Esophagus muscularis mucosa (tissue), 4 donors: ENCODE measurements at regions not wholly inside any gene's neighbourhood (a gene's known extent, or its start where the extent isn't known, plus 50 kb on each side); places are given as distances from the start of the nearest gene placed in this dataset.

Source experiments
- EP300 ChIP-seq: sonication (generic); formaldehyde crosslinking; IDR thresholded peaks from one replicate; pipeline ENCODE4 v1.6.1; 2017; ENCODE audit warnings: antibody characterized with exemption
- POLR2A ChIP-seq: fragments of 450-650 bp; IDR thresholded peaks from one replicate; pipeline ENCODE4 v1.6.1; 2017; ENCODE audit warnings: antibody characterized with exemption, moderate library complexity, mild to moderate bottlenecking, low read depth
- TF ChIP-seq, protein P1 (sequence below), 3 experiments: fragments of 200-600 bp in 2 of 3; fragments of 450-650 bp in 1 of 3; sonication (generic) in 2 of 3; IDR thresholded peaks; one replicate each; pipeline ENCODE4 v1.5.1; 2017 to 2019; ENCODE audit warnings: antibody characterized with exemption in 3 of 3, mild to moderate bottlenecking in 2 of 3, moderate library complexity in 1 of 3

DNA sequence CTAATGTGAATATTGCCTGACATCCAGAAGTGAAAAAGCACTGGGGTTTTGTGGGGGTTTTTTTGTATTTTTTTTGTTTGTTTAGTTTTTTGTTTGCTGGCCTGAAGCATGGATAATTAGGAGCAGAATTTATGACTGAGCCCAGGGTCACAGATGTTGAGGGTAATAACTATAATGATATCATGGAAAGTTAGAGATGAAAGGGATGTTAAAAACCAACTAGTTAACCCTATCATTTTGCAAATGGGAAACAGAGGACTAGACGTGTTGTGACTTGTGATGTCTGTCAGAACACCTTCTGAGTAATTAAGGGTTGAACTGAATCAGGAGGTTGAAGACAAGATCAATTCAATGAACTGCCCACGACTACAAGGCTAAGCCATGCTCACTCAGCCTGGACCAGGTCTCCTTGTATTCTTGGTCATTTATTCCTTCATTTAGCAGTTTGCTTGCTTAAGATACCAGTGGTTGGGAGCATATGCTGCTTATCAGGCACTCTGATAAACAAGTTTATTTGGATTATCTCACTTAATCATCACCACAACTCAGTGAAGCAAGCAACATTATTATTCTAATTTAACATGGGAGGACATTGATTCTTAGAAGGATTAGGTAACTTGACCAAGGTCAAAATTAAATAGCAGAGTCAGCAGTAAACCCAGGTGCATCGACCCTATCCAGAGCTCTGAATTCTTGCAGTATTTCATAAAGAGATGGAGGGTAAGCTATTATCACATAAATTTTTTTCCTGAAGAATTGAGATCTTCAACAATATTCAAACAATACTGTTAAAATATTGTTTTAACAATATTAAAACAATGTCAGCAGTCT lies 75.7 kb upstream of the PIK3R1 start:
- TF ChIP-seq, protein P1, sequence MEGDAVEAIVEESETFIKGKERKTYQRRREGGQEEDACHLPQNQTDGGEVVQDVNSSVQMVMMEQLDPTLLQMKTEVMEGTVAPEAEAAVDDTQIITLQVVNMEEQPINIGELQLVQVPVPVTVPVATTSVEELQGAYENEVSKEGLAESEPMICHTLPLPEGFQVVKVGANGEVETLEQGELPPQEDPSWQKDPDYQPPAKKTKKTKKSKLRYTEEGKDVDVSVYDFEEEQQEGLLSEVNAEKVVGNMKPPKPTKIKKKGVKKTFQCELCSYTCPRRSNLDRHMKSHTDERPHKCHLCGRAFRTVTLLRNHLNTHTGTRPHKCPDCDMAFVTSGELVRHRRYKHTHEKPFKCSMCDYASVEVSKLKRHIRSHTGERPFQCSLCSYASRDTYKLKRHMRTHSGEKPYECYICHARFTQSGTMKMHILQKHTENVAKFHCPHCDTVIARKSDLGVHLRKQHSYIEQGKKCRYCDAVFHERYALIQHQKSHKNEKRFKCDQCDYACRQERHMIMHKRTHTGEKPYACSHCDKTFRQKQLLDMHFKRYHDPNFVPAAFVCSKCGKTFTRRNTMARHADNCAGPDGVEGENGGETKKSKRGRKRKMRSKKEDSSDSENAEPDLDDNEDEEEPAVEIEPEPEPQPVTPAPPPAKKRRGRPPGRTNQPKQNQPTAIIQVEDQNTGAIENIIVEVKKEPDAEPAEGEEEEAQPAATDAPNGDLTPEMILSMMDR (IDR thresholded peaks at IDR 0.05): no peak
- TF ChIP-seq POLR2A: no peak
- no peak for TF ChIP-seq EP300
